ENCODE measurements at regions not wholly inside any gene's neighbourhood (a gene's known extent, or its start where the extent isn't known, plus 50 kb on each side); places are given as distances from the start of the nearest gene placed in this dataset.

- TF ChIP-seq CTCF (conservative IDR thresholded peaks at IDR 0.05), result no peak
- no peak overlapping the region for H3K27ac ChIP-seq
These were observed 81.4 kb upstream of the PKDCC start for GRCh38 chr2:41966431-41966893.

DNA sequence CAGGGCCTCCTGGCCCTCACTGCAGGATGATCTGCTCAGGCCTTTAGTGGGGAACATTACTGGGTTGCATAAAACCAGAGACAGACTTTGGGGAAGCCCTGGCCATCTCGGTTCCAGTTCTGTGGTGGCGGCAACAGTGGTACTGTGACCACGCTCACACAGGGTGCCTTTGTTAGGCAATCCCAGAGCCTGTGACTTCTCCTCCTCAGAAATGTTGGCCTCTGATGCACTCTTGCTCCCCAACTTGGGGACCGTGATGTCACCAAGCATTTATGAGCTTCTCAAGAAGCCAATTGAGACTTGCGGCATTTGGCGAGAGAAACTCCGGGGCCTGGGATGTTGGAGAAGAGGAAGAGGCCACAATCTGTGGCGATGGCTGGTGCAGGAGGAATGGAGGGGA is 80.9 kb upstream of the PKDCC start:
- no peak for TF ChIP-seq CTCF (conservative IDR thresholded peaks at IDR 0.05)
- H3K27ac ChIP-seq, result no peak overlapping the region

GRCh38 chr2:41967476-41968181 is 80.2 kb upstream of the PKDCC start:
- no peak overlapping the region for H3K27ac ChIP-seq
- no peak for TF ChIP-seq CTCF (conservative IDR thresholded peaks at IDR 0.05)

GRCh38 chr2:41968182-41968578 is 79.6 kb upstream of the PKDCC start:
- H3K27ac ChIP-seq, result no peak overlapping the region

GRCh38 chr2:41970988-41971660 is 76.7 kb upstream of the PKDCC start:
- TF ChIP-seq CTCF (conservative IDR thresholded peaks at IDR 0.05), result no peak
- no peak overlapping the region for H3K27ac ChIP-seq

More at GRCh38 chr2:41968182-41968578, 79.6 kb upstream of the PKDCC start:
- no peak for TF ChIP-seq CTCF (conservative IDR thresholded peaks at IDR 0.05)

GRCh38 chr2:41972179-41972578 is 75.6 kb upstream of the PKDCC start:
- no peak for TF ChIP-seq CTCF (conservative IDR thresholded peaks at IDR 0.05)
- no peak overlapping the region for H3K27ac ChIP-seq

- H3K27ac ChIP-seq, result no peak overlapping the region
- no peak for TF ChIP-seq CTCF (conservative IDR thresholded peaks at IDR 0.05)
These were observed 75.0 kb upstream of the PKDCC start for GRCh38 chr2:41972819-41973218.

Measured in VCaP (cell line).